HG02885 (cell line): ENCODE measurements at regions not wholly inside any gene's neighbourhood (a gene's known extent, or its start where the extent isn't known, plus 50 kb on each side); places are given as distances from the start of the nearest gene placed in this dataset.

Source experiments
- ATAC-seq: cut with Tn5 transposase; IDR thresholded peaks from one replicate; pipeline ENCODE4 v1.9.1; 2021; ENCODE audit warnings: mild to moderate bottlenecking; ENCODE audit not compliant: unreplicated experiment, poor library complexity

GRCh38 chr10:4197676-4198075, 412.7 kb upstream of the KLF6 start:
- ATAC-seq: no peak

- ATAC-seq: no peak
Observed at GRCh38 chr10:4196771-4197390, 411.9 kb upstream of the KLF6 start.

- ATAC-seq: no peak
Observed at GRCh38 chr10:4196183-4196582, 411.2 kb upstream of the KLF6 start.

- ATAC-seq: no peak
Observed at GRCh38 chr10:4195213-4195612, 410.2 kb upstream of the KLF6 start.

GRCh38 chr10:4194231-4194630, 409.2 kb upstream of the KLF6 start:
- no peak for ATAC-seq

GRCh38 chr10:4191894-4192293, 406.9 kb upstream of the KLF6 start:
- ATAC-seq: no peak

- ATAC-seq: no peak
Observed at GRCh38 chr10:4191354-4191753, 406.3 kb upstream of the KLF6 start.

- no peak for ATAC-seq
Observed at GRCh38 chr10:4190876-4191275, 405.9 kb upstream of the KLF6 start.

GRCh38 chr10:4189281-4189680, 404.3 kb upstream of the KLF6 start:
- ATAC-seq: no peak

- no peak for ATAC-seq
Observed at GRCh38 chr10:4188406-4188805, 403.4 kb upstream of the KLF6 start.

- ATAC-seq: no peak
Observed at GRCh38 chr10:4186849-4187540, 402.0 kb upstream of the KLF6 start.

GRCh38 chr10:4183761-4184261, 398.8 kb upstream of the KLF6 start:
- ATAC-seq: no peak

- ATAC-seq: no peak
Observed at GRCh38 chr10:4181621-4182049, 396.6 kb upstream of the KLF6 start.

- ATAC-seq: no peak
Observed at GRCh38 chr10:4181081-4181480, 396.1 kb upstream of the KLF6 start.

- ATAC-seq: no peak
Observed at GRCh38 chr10:4177791-4178190, 392.8 kb upstream of the KLF6 start.

- peak; percentile 30 for ATAC-seq
Observed at GRCh38 chr10:4176500-4177281, 391.7 kb upstream of the KLF6 start.

GRCh38 chr10:4174197-4174596, 389.2 kb upstream of the KLF6 start:
- ATAC-seq: no peak

GRCh38 chr10:4170633-4171314, 385.8 kb upstream of the KLF6 start:
- peak; percentile 48 for ATAC-seq

GRCh38 chr10:4170181-4170580, 385.2 kb upstream of the KLF6 start:
- ATAC-seq: no peak

GRCh38 chr10:4169448-4169847, 384.4 kb upstream of the KLF6 start:
- ATAC-seq: no peak

- no peak for ATAC-seq
Observed at GRCh38 chr10:4167216-4167615, 382.2 kb upstream of the KLF6 start.
